Neutrophil (primary cell): ENCODE measurements at regions not wholly inside any gene's neighbourhood (a gene's known extent, or its start where the extent isn't known, plus 50 kb on each side); places are given as distances from the start of the nearest gene placed in this dataset.

Source experiments
- H3K27ac ChIP-seq: fragments of 200-600 bp; sonication (generic); 2 replicates; pipeline ENCODE4 v1.5.1; 2016; ENCODE audit warnings: mild to moderate bottlenecking, moderate library complexity
- H3K27me3 ChIP-seq: fragments of 200-600 bp; sonication (generic); 2 replicates; pipeline ENCODE4 v1.6.0; 2016; ENCODE audit warnings: mild to moderate bottlenecking
- H3K36me3 ChIP-seq: fragments of 200-600 bp; sonication (generic); 2 replicates; pipeline ENCODE4 v1.5.1; 2017
- H3K4me1 ChIP-seq, 2 experiments: fragments of 200-600 bp in 1 of 2; sonication (generic) in 1 of 2; 1 replicate in 1 of 2; 2 replicates in 1 of 2; pipeline versions ENCODE4 v1.5.1 to v1.6.1; 2013 to 2016; ENCODE audit warnings: low read depth in 1 of 2, low read length in 1 of 2, mild to moderate bottlenecking in 1 of 2, moderate library complexity in 1 of 2; ENCODE audit not compliant: control insufficient read depth in 1 of 2, insufficient read depth in 1 of 2
- H3K4me3 ChIP-seq, 2 experiments: fragments of 200-600 bp in 1 of 2; sonication (generic) in 1 of 2; 1 replicate in 1 of 2; 2 replicates in 1 of 2; pipeline ENCODE4 v1.5.1; 2013 to 2016; ENCODE audit warnings: low read depth in 1 of 2, low read length in 1 of 2, mild to moderate bottlenecking in 1 of 2, moderate library complexity in 1 of 2
- H3K9me3 ChIP-seq: fragments of 200-600 bp; sonication (generic); 2 replicates; pipeline ENCODE4 v1.5.1; 2016
- CTCF ChIP-seq: fragments of 200-600 bp; sonication (generic); IDR thresholded peaks from 2 replicates; pipeline ENCODE4 v1.5.1; 2016; ENCODE audit warnings: antibody characterized with exemption

- Histone ChIP-seq H3K9me3 (no peaks in the 10 kb centered on the region), H3K27me3 (no peaks in the 10 kb centered on the region), H3K27ac (no peak overlapping the region), H3K4me1 (no peaks in the 10 kb centered on the region), H3K4me3 (no peak overlapping the region), H3K36me3 (no peaks in the 10 kb centered on the region)
- no peak for TF ChIP-seq CTCF
Observed at GRCh38 chr19:30093966-30094755, 152.1 kb downstream of the URI1 start.

GRCh38 chr19:30094756-30095140 is 152.7 kb downstream of the URI1 start:
- Histone ChIP-seq H3K4me1 (no peaks in the 10 kb centered on the region), H3K36me3 (no peaks in the 10 kb centered on the region), H3K27me3 (no peaks in the 10 kb centered on the region), H3K27ac (no peak overlapping the region), H3K9me3 (no peaks in the 10 kb centered on the region), H3K4me3 (no peak overlapping the region)
- no peak for TF ChIP-seq CTCF

- no peaks in the 10 kb centered on the region for H3K9me3 ChIP-seq
- no peaks in the 10 kb centered on the region for H3K4me1 ChIP-seq
- TF ChIP-seq CTCF, result no peak
- H3K4me3 ChIP-seq, result no peak overlapping the region
- H3K36me3 ChIP-seq, result no peaks in the 10 kb centered on the region
- H3K27me3 ChIP-seq, result no peaks in the 10 kb centered on the region
- H3K27ac ChIP-seq, result no peak overlapping the region
Observed at GRCh38 chr19:30095171-30095570, 153.1 kb downstream of the URI1 start.

GRCh38 chr19:30096596-30097370 is 154.7 kb downstream of the URI1 start:
- Histone ChIP-seq H3K36me3 (no peaks in the 10 kb centered on the region), H3K27ac (no peak overlapping the region), H3K27me3 (no peaks in the 10 kb centered on the region), H3K9me3 (no peaks in the 10 kb centered on the region), H3K4me3 (no peak overlapping the region), H3K4me1 (no peaks in the 10 kb centered on the region)
- no peak for TF ChIP-seq CTCF

- Histone ChIP-seq H3K9me3 (no peaks in the 10 kb centered on the region), H3K36me3 (no peaks in the 10 kb centered on the region), H3K4me3 (no peak overlapping the region), H3K27ac (no peak overlapping the region), H3K27me3 (no peaks in the 10 kb centered on the region), H3K4me1 (no peaks in the 10 kb centered on the region)
- no peak for TF ChIP-seq CTCF
Observed at GRCh38 chr19:30097746-30098280, 155.8 kb downstream of the URI1 start.
